ENCODE measurements at regions not wholly inside any gene's neighbourhood (a gene's known extent, or its start where the extent isn't known, plus 50 kb on each side); places are given as distances from the start of the nearest gene placed in this dataset.

- Histone ChIP-seq H3K4me1 (ENCODE audit: insufficient read depth, low read length, poor library complexity, severe bottlenecking) (no peaks in the 10 kb centered on the region), H3K27ac (ENCODE audit: low read depth, low read length, poor library complexity, severe bottlenecking) (no peak overlapping the region), H3K4me3 (ENCODE audit: low read depth, low read length, poor library complexity, severe bottlenecking) (no peak overlapping the region), H3K9me3 (ENCODE audit: low read length) (no peaks in the 10 kb centered on the region), H3K4me2 (ENCODE audit: low read length) (no peak overlapping the region), H4K20me1 (ENCODE audit: insufficient read depth, low read length) (no peaks in the 10 kb centered on the region), H2AFZ (ENCODE audit: low read length) (no peak overlapping the region), H3K9me2 (ENCODE audit: insufficient read depth, low read length) (no peaks in the 10 kb centered on the region), H3K79me2 (ENCODE audit: insufficient read depth, low read depth, low read length) (no peaks in the 10 kb centered on the region), H3K36me3 (ENCODE audit: insufficient read depth, low read length) (no peaks in the 10 kb centered on the region)
- ChIA-PET POLR2A (no interaction called here), CTCF (ENCODE audit: unreplicated experiment) (no interaction called here)
- BruUV-seq (replicated peaks) = no TSS peak
- intact Hi-C loops (cut with micrococcal nuclease; ENCODE audit: unreplicated experiment) = no loop called here
- no peak for DNase-seq (ENCODE audit: low spot score)
- TF ChIP-seq CTCF (conservative IDR thresholded peaks at IDR 0.05; ENCODE audit: low read length) = no peak
- TF ChIP-seq EZH2phosphoT487 (IDR thresholded peaks at IDR 0.05; ENCODE audit: borderline replicate concordance, low read depth, low read length) = no peak
These were observed 350.4 kb downstream of the RPS24 start for GRCh38 chr10:78384049-78384431.

- CTCF ChIA-PET (ENCODE audit: unreplicated experiment) = no interaction called here
- BruUV-seq (replicated peaks) = no TSS peak
- H3K4me2 ChIP-seq (ENCODE audit: low read length) = no peak overlapping the region
- no peaks in the 10 kb centered on the region for H3K4me1 ChIP-seq (ENCODE audit: insufficient read depth, low read length, poor library complexity, severe bottlenecking)
- no peak overlapping the region for H2AFZ ChIP-seq (ENCODE audit: low read length)
- no peaks in the 10 kb centered on the region for H3K9me3 ChIP-seq (ENCODE audit: low read length)
- H3K79me2 ChIP-seq (ENCODE audit: insufficient read depth, low read depth, low read length) = no peaks in the 10 kb centered on the region
- DNase-seq (ENCODE audit: low spot score) = no peak
- TF ChIP-seq CTCF (conservative IDR thresholded peaks at IDR 0.05; ENCODE audit: low read length) (no peak), EZH2phosphoT487 (IDR thresholded peaks at IDR 0.05; ENCODE audit: borderline replicate concordance, low read depth, low read length) (no peak)
- no peaks in the 10 kb centered on the region for H3K9me2 ChIP-seq (ENCODE audit: insufficient read depth, low read length)
- no peaks in the 10 kb centered on the region for H4K20me1 ChIP-seq (ENCODE audit: insufficient read depth, low read length)
- no peaks in the 10 kb centered on the region for H3K36me3 ChIP-seq (ENCODE audit: insufficient read depth, low read length)
- POLR2A ChIA-PET = no interaction called here
- H3K4me3 ChIP-seq (ENCODE audit: low read depth, low read length, poor library complexity, severe bottlenecking) = no peak overlapping the region
- H3K27ac ChIP-seq (ENCODE audit: low read depth, low read length, poor library complexity, severe bottlenecking) = no peak overlapping the region
- intact Hi-C loops (cut with micrococcal nuclease; ENCODE audit: unreplicated experiment) = no loop called here
These were observed 351.9 kb downstream of the RPS24 start for GRCh38 chr10:78385599-78385998.

DNA sequence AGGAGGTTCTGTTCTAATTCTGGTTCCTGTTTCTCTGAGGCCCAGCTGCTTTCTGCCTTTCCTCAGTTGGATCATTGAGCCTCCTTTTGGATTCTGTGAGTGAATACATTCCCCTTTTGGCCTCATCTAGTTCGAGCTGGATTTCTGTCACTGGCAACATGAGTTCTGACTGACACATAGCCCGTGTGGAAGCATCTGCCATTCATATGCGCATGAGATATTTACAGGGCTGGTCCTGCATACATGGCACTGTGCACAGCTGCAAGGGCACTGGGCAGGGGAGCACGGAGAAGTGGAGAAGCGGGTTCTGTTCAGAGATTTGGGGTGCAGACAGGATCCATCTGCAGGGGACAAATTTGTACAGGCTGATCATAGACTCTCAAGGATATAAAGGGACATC is 352.8 kb downstream of the RPS24 start:
- Histone ChIP-seq H3K9me2 (ENCODE audit: insufficient read depth, low read length) (no peaks in the 10 kb centered on the region), H2AFZ (ENCODE audit: low read length) (no peak overlapping the region), H3K36me3 (ENCODE audit: insufficient read depth, low read length) (no peaks in the 10 kb centered on the region), H3K4me1 (ENCODE audit: insufficient read depth, low read length, poor library complexity, severe bottlenecking) (no peaks in the 10 kb centered on the region), H4K20me1 (ENCODE audit: insufficient read depth, low read length) (no peaks in the 10 kb centered on the region), H3K9me3 (ENCODE audit: low read length) (no peaks in the 10 kb centered on the region), H3K27ac (ENCODE audit: low read depth, low read length, poor library complexity, severe bottlenecking) (no peak overlapping the region), H3K4me2 (ENCODE audit: low read length) (no peak overlapping the region), H3K4me3 (ENCODE audit: low read depth, low read length, poor library complexity, severe bottlenecking) (no peak overlapping the region), H3K79me2 (ENCODE audit: insufficient read depth, low read depth, low read length) (no peaks in the 10 kb centered on the region)
- CTCF ChIA-PET (ENCODE audit: unreplicated experiment) = no interaction called here
- TF ChIP-seq CTCF (conservative IDR thresholded peaks at IDR 0.05; ENCODE audit: low read length) (no peak), EZH2phosphoT487 (IDR thresholded peaks at IDR 0.05; ENCODE audit: borderline replicate concordance, low read depth, low read length) (no peak)
- intact Hi-C loops (cut with micrococcal nuclease; ENCODE audit: unreplicated experiment) = no loop called here
- no TSS peak for BruUV-seq (replicated peaks)
- DNase-seq (ENCODE audit: low spot score) = no peak
- POLR2A ChIA-PET = interaction anchor here (0.6 kb wide), 1 partner anchor 365 kb away, joined by 5 read pairs; no protein-coding TSS in a partner anchor

Data from OCI-LY7 (cell line).